ENCODE measurements at regions not wholly inside any gene's neighbourhood (a gene's known extent, or its start where the extent isn't known, plus 50 kb on each side); places are given as distances from the start of the nearest gene placed in this dataset.

DNA sequence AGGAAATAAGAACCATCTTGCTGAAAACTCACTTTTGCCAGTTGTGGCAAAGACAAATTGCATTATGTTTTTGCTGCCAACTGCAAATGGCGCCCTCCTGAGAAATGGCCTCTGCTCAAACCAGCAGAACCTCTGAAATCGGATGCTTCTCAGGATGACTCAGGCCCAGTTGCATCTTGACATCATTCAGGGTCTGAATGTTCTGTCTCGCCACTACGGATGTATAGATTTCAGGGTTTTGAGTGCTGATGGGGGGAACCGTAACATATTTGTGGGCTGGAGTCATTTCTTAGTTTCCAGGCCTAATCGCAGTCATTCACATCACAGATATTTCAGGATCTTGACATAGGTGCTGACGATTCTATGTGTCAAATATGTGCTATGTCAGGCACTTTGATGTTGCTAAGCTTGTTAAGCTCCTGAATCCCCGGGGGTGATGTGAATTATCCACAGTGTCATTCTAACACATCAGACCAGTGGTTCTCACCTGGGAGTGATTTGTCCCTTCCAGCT, 207.1 kb downstream of the NFATC2 start:
- H3K4me3 Mint-ChIP-seq = no peak overlapping the region
- peak overlapping the region; percentile 87 for H3K27ac Mint-ChIP-seq
- peaks cover 36% of the 10 kb centered on the region for H3K4me1 Mint-ChIP-seq
- H3K9me3 Mint-ChIP-seq = no peaks in the 10 kb centered on the region
- ATAC-seq (peak; percentile 98), DNase-seq (ENCODE audit: low spot score in 2 of 2) (peak; percentile 12 to 82)
- H3K36me3 Mint-ChIP-seq = peaks cover 11% of the 10 kb centered on the region

DNA sequence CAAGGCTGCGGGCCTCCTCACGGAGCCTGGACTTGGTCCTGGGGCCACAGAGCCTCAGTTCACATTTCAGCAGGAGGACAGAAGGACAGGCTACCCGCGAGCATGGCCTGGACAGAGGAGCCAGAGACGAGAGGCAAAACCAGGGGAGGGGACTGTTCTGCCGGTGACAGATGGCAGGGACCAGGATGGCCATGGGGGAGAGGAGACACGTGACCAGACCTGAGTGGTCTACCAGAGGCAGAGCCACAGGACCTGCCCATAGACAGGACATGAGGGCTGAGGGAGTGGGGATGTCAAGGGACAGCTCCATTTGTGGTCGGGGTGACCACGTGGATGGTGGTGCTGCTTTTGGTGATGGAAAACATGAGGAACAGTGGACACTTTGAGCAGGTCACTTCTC, 207.9 kb downstream of the NFATC2 start:
- peak in 1 of 2 donors; percentile 50 for DNase-seq (ENCODE audit: low spot score in 2 of 2)
- no peak overlapping the region for H3K4me3 Mint-ChIP-seq
- H3K4me1 Mint-ChIP-seq = peaks cover 36% of the 10 kb centered on the region
- no peaks in the 10 kb centered on the region for H3K9me3 Mint-ChIP-seq
- peak overlapping the region; percentile 49 for H3K27ac Mint-ChIP-seq
- peaks cover 11% of the 10 kb centered on the region for H3K36me3 Mint-ChIP-seq
- ATAC-seq = no peak

DNA sequence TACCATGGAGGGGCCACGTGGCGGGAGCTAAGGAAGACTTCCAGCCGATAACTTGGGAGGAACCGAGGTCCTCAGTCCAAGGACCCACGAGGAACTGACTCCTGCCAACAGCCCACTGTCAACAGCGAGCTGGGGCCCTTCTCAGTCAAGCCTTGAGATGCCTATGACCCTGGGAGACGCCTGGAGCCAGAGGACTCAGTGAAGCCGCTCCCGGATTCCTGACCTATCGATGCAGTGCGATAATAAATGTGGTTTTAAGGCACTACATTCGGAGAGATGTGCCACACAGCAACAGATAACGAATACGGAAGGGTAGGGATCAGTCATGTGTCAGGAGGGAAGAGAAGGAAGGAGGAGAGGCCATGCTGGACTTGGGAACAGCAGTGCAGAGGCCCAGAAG, 208.5 kb downstream of the NFATC2 start:
- Mint-ChIP-seq H3K27ac (peak overlapping the region; percentile 49), H3K9me3 (no peaks in the 10 kb centered on the region), H3K4me3 (no peak overlapping the region), H3K36me3 (peaks cover 11% of the 10 kb centered on the region), H3K4me1 (peaks cover 36% of the 10 kb centered on the region)
- DNase-seq (ENCODE audit: low spot score in 2 of 2) (no peak), ATAC-seq (no peak)

DNA sequence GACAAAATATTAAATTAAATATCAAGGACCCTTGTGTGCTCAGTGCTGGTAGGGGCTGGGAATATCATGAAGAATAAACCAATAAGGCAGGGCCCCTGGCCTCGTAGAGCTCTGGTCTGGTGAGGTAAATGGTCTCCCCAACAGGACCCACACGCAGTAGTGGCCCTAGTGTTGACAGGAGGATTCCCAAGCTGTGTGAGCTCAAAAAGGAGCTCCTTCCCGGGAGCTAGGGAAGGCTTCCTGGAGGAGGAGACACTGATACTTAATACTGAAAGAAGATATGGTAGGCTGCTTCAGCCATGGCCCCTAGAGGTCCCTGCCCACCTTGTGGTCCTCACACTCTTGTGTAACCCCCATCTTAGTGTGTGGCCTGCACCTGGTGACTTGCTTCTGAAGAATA, 209.1 kb downstream of the NFATC2 start:
- Mint-ChIP-seq H3K27ac (no peak overlapping the region), H3K36me3 (peaks cover 11% of the 10 kb centered on the region), H3K9me3 (no peaks in the 10 kb centered on the region), H3K4me3 (no peak overlapping the region), H3K4me1 (peaks cover 32% of the 10 kb centered on the region)
- ATAC-seq (no peak), DNase-seq (ENCODE audit: low spot score in 2 of 2) (no peak)

DNA sequence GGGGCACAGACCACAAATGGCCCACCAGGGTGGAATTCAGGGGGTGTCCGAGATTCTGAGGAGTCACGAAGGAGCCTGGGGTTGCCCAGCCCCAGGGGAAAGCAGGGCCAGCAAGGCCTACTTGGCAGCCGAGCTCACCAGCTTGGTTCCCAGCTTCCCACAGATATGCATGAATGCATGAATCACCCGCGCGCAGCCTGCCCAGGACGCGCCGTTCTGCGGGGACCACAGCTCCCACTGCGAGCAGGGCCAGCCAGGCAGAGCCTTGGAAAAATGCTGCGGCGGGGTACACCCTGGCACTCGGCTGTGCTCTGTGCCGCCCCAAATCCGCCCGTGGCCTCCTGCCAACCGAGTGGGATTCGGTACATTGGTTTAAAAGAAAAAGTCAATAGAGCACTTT, 211.0 kb downstream of the NFATC2 start:
- ATAC-seq (no peak), DNase-seq (ENCODE audit: low spot score in 2 of 2) (no peak)
- no peaks in the 10 kb centered on the region for H3K9me3 Mint-ChIP-seq
- peaks cover 21% of the 10 kb centered on the region for H3K4me1 Mint-ChIP-seq
- H3K27ac Mint-ChIP-seq = no peak overlapping the region
- H3K4me3 Mint-ChIP-seq = no peak overlapping the region
- peaks cover 11% of the 10 kb centered on the region for H3K36me3 Mint-ChIP-seq

DNA sequence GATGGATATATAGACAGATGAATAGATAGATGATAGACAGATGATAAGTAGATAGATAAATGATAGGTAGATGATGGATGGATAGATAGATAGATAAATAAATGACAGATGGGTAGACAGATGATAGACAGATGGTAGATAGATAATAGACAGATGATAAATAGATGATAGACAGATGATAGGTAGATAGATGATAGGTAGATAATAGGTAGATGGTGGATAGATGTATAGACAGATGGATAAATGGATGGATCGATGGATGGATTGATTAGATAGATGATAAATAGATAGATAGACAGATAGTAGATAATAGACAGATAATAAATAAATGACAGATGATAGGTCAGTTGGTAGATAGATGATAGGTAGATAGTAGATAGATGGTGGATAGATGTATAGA, 212.7 kb downstream of the NFATC2 start:
- no peak for ATAC-seq
- Mint-ChIP-seq H3K4me3 (no peak overlapping the region), H3K9me3 (no peaks in the 10 kb centered on the region)

DNA sequence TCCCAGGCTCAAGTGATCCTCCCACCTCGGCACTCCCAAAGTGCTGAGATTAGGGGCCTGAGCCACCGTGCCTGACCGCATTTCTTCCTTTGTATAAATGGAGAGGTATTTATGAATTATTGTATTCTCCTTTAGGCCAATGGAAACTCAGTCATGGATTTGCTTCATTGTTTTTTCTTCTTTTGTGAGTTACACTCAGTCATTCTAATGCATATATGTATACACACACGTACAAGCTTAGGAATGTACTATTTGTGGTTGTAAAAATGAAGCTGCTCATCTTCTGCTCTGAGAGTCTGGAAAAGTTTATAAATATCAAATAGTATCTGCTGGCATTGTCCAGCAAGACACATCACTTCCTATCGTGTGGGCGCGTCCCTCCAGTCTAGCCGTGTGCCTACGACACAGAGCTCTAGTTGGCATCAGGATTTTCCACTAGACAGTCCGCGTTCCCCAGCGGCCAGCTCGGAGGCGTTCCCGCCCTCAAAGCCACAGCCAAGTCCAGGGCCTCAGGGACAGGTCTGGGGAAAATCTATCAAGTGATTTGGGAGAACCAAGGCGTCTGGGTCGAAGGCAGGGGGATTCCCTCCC, 215.2 kb downstream of the NFATC2 start:
- Mint-ChIP-seq H3K36me3 (no peaks in the 10 kb centered on the region), H3K9me3 (no peaks in the 10 kb centered on the region), H3K4me1 (no peaks in the 10 kb centered on the region), H3K27ac (no peak overlapping the region), H3K4me3 (no peak overlapping the region)
- DNase-seq (ENCODE audit: low spot score in 2 of 2) (no peak), ATAC-seq (no peak)

More for the DNA sequence above, 212.7 kb downstream of the NFATC2 start:
- no peak overlapping the region for H3K27ac Mint-ChIP-seq
- no peak for DNase-seq (ENCODE audit: low spot score in 2 of 2)
- peaks cover 5% of the 10 kb centered on the region for H3K36me3 Mint-ChIP-seq
- peaks cover 11% of the 10 kb centered on the region for H3K4me1 Mint-ChIP-seq

DNA sequence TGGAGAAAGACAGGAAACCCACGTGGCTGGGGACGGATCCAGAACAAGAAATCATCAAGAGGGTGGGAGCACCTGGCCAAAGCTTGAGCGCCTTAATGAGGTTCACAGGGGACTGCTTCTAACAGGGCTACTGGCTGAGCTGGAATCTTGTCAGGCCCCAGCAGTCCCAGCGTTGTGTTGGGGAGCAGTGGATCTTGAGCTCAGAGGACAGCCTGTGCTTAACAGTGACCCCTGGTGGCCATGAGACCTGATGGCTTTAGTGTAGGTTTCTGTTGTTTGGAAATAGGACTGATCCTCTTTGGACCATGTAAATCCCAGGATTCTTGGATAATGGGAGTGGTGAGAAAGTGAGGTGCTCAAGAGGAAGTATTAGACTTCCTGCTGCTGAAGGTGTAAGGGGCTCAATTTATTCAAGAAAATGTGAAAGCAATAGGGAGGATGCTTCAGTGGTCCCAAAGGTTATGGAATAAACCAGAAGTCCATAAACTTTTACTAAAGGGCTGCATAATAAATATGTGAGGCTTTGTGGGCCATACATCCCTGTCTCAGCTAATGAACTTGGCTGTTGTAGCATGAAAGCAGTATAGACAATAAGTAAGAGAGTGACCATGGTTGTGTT, 216.2 kb downstream of the NFATC2 start:
- H3K4me3 Mint-ChIP-seq = no peak overlapping the region
- DNase-seq (ENCODE audit: low spot score in 2 of 2) (no peak), ATAC-seq (peak; percentile 49)
- H3K36me3 Mint-ChIP-seq = no peaks in the 10 kb centered on the region
- no peak overlapping the region for H3K27ac Mint-ChIP-seq
- H3K4me1 Mint-ChIP-seq = no peaks in the 10 kb centered on the region
- H3K9me3 Mint-ChIP-seq = no peaks in the 10 kb centered on the region

DNA sequence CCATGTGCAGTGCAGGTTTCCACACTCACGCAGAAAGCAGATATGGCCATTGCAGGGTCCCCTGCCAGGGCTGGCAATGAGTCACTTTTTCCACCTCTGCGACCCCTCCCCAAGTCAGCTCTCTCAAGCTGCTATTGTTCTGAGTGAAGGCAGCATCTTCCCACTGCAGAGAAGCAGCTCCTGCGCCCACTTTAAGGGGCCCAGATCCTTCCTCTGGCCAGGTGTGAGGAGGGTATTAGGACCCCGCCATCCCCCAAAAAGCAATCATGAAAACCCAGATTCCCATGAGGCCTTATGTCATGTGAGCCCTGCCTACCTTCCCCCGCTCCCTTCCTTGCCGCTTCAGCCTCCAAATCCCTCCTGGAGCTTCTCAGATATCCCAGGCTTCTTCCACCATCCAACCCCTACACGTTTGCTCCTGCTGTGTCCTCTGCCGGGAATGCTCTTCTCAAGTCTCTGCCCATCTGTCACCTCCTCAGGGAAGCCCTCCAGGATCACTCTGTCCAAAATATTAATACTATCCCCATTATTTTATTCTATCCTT, 220.3 kb downstream of the NFATC2 start:
- DNase-seq (ENCODE audit: low spot score in 2 of 2) = no peak
- no peak for ATAC-seq
- H3K27ac Mint-ChIP-seq = no peak overlapping the region
- H3K9me3 Mint-ChIP-seq = no peaks in the 10 kb centered on the region
- no peak overlapping the region for H3K4me3 Mint-ChIP-seq
- H3K4me1 Mint-ChIP-seq = peaks cover 8% of the 10 kb centered on the region
- H3K36me3 Mint-ChIP-seq = no peaks in the 10 kb centered on the region

DNA sequence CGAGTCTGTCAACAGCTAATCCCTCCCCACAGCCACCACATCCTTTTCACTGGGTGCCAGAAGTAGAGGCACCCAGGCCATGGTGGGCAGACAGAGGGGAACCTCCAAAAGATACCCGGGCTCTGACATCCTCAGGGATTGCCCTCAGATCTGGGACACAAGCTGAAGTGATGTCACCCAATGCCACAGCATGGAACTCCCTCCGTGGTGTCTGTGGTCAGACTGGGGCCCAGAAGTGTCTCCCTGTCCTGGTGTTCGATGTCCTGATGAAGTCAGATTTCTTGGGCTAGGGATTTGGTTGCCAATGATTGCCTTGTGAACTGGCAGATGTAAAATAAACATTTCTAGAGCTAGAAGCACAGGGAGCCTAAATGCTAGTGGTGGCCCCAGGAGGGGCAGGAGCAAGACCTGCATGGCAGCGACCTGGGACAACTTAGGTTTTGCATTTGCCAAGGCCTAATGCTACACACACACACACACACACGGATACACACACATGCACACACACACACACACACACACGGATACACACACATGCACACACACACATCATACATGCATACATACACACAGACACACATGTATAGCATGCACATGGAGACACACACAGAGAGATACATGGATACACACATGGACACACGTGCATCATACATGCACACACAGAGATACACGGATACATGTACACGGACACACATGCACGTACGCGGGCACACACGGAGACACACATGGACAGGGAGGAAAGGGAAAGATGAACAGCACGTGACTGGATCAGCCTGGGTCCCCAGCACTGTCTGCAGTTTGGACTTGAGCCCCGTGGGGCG, 221.0 kb downstream of the NFATC2 start:
- ATAC-seq = no peak
- Mint-ChIP-seq H3K4me1 (peaks cover 8% of the 10 kb centered on the region), H3K4me3 (no peak overlapping the region), H3K9me3 (no peaks in the 10 kb centered on the region), H3K27ac (no peak overlapping the region), H3K36me3 (no peaks in the 10 kb centered on the region)
- DNase-seq (ENCODE audit: low spot score in 2 of 2) = no peak

DNA sequence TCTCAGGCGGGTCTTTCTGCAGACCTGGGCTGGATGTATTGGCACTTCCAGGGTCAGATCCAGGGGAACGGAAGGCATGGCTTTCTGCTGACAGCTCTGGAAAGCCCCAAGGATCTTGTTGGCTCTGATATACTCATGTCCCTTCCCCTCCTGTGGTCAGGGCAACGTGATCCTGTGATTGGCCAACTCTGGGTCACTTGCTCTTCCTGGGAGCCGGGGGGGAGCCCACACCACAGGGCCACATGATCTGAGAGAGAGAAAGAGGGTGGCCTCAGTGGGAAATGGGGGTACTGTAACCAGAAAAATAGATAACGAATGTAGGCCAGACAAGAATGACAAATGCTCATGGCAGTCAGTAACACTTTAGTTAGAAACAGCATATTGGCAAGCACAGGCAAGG, 223.0 kb downstream of the NFATC2 start:
- no peak overlapping the region for H3K27ac Mint-ChIP-seq
- H3K4me3 Mint-ChIP-seq = no peak overlapping the region

DNA sequence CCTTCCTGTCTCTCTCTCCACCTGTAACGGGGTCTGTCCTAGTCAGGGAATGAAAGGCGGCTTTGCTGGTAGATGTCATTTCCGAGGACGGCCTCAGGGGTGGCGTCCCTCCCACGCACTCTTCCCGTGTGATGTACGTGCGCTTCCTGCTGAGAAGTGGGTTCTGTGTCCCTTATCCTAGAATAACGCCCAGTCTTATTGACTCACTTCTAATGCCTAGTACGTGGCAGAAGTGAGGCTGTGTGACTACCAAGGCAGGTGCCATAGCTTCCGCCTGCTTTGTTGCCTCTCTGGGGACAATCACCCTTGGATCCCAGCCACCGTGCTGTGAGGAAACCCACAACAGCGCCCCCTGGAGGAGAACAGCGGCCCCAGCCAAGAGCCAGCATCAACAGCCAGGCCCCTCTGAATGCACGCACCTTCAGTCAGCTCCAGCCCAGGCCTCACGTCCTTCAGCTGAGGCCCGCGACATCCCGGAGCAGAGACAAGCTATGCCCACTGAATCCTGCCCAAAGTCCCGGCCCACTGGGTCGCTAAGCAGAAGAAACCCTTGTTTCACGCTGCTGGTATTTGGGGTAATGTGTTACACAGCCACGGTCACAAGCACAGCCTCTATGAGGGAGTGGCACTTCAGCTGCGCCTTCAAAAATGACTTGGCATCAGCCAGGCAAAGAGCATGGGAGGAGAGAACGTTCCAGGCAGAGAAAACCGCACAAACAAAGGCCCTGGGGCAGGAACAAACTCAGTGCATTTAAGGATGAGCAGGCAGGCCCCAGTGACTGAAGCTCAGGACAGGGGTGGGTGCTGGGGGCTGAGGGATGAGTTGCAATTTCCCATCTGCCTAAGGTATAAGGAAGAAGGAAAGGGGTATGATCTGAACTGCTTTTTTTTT, 224.2 kb downstream of the NFATC2 start:
- peak; percentile 50 to 73 for DNase-seq (ENCODE audit: low spot score in 2 of 2)
- no peaks in the 10 kb centered on the region for H3K36me3 Mint-ChIP-seq
- no peaks in the 10 kb centered on the region for H3K9me3 Mint-ChIP-seq
- peak overlapping the region; percentile 26 for H3K4me3 Mint-ChIP-seq
- H3K27ac Mint-ChIP-seq = peak overlapping the region; percentile 67
- peaks cover 8% of the 10 kb centered on the region for H3K4me1 Mint-ChIP-seq
- peak; percentile 72 for ATAC-seq

More for the DNA sequence above, 223.0 kb downstream of the NFATC2 start:
- Mint-ChIP-seq H3K4me1 (peaks cover 8% of the 10 kb centered on the region), H3K9me3 (no peaks in the 10 kb centered on the region), H3K36me3 (no peaks in the 10 kb centered on the region)
- DNase-seq (ENCODE audit: low spot score in 2 of 2) (no peak), ATAC-seq (no peak)

DNA sequence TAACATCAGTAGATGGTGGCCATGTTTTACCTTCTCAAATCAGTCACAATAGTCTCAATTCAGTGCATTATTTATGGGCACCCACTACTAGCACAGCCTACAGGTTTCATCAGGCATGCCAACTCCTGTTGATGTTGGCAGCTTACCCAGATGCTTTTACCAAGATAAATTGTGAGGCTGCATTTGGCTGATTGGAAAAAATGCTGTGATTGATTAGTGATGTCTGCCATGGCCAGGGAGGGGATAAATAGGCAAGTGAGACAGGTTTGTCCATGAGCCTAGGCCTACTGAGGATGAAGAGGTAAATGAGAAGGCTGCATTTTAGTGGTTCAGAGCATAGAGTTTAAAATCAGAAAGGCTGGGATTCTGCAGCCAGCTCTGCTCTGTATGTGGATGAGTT, 227.1 kb downstream of the NFATC2 start:
- Mint-ChIP-seq H3K27ac (no peak overlapping the region), H3K9me3 (no peaks in the 10 kb centered on the region), H3K4me3 (no peak overlapping the region), H3K36me3 (no peaks in the 10 kb centered on the region), H3K4me1 (peaks cover 8% of the 10 kb centered on the region)
- DNase-seq (ENCODE audit: low spot score in 2 of 2) = no peak
- ATAC-seq = no peak

DNA sequence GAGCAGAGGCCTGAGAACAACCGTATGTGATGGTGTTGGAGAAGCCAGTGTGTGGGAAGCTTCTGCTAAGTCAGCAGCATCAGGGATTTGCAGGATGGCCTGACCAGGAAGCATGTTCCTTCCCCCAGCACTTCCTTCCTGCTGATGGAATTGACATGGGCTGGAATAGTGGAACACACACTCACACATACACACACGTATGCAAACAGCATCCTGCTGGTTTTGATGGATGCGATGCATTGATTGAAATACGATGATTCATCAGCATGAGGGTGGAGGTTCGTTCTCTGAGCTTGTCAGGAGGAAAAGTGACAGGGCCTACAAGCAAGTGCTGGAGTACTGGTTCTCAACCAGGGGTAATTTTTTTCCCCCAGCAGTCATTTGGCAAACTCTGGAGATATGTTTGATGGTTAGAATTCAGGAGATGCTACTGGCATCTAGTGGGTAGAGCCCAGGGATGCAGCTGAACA, 229.1 kb downstream of the NFATC2 start:
- no peak overlapping the region for H3K4me3 Mint-ChIP-seq
- no peaks in the 10 kb centered on the region for H3K9me3 Mint-ChIP-seq
- no peak for ATAC-seq
- no peak for DNase-seq (ENCODE audit: low spot score in 2 of 2)
- H3K4me1 Mint-ChIP-seq = peaks cover 6% of the 10 kb centered on the region
- no peak overlapping the region for H3K27ac Mint-ChIP-seq
- H3K36me3 Mint-ChIP-seq = no peaks in the 10 kb centered on the region

DNA sequence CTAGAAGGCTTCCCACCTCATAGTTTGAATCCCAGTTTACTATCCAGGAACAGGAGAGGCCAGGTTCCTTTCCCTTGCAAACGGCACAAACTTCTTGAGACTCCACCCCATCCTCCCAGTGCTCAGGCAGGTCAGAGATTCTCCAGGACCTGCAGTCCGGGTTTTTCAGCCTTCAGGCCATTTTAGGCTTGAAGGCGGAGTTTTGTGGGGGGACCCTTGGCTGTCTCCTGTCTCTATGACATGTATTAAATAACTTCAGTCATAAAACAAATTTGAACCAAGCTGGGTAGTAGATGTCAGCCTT, 230.1 kb downstream of the NFATC2 start:
- ATAC-seq (no peak), DNase-seq (ENCODE audit: low spot score in 2 of 2) (no peak)
- Mint-ChIP-seq H3K27ac (no peak overlapping the region), H3K4me3 (no peak overlapping the region), H3K9me3 (no peaks in the 10 kb centered on the region), H3K36me3 (no peaks in the 10 kb centered on the region), H3K4me1 (no peaks in the 10 kb centered on the region)

All from stimulated activated effector memory CD8-positive, alpha-beta T cell treated with anti-CD3 and anti-CD28 coated beads, Interleukin-12 subunit alpha, Interleukin-12 subunit beta, amount 100 ng/mL, for 72 hours (primary cell).